Mucosa of descending colon (tissue), 3 donors: ENCODE measurements at regions not wholly inside any gene's neighbourhood (a gene's known extent, or its start where the extent isn't known, plus 50 kb on each side); places are given as distances from the start of the nearest gene placed in this dataset.

ENCODE experiments used
- ATAC-seq: fragments of 200-7000 bp; cut with Tn5 transposase; one replicate; pipeline ENCODE4 v1.9.1; 2020; ENCODE audit warnings: mild to moderate bottlenecking, moderate library complexity
- DNase-seq, 3 donors: peaks; one replicate each; pipeline ENCODE4 v3.0.0-alpha.2; 2020
- H3K36me3 ChIP-seq: fragments of 200-600 bp; one replicate; pipeline ENCODE4 v1.8.0; 2021; ENCODE audit warnings: low read depth, mild to moderate bottlenecking
- H3K4me1 ChIP-seq: fragments of 200-600 bp; one replicate; pipeline ENCODE4 v1.8.0; 2021; ENCODE audit warnings: low read depth, mild to moderate bottlenecking
- H3K4me3 ChIP-seq: fragments of 200-600 bp; one replicate; pipeline ENCODE4 v1.8.0; 2021; ENCODE audit warnings: mild to moderate bottlenecking
- H3K9me3 ChIP-seq: fragments of 200-600 bp; one replicate; pipeline ENCODE4 v1.8.0; 2021; ENCODE audit warnings: mild to moderate bottlenecking
- CTCF ChIP-seq: fragments of 200-600 bp; IDR thresholded peaks from one replicate; pipeline ENCODE4 v1.8.0; 2022; ENCODE audit warnings: antibody characterized with exemption, mild to moderate bottlenecking
- intact Hi-C, 2 donors: fragments of 100-400 bp; cut with DNase I in 1 of 2; cut with micrococcal nuclease in 1 of 2; formaldehyde crosslinking; loops; one replicate each; pipeline versions ENCODE4 v1.11.0 to v1.11.1; 2022; cut with DNase I, micrococcal nuclease
- donor health status: DM: no; HTN: no; CAD: no; lungs with moderate emphysema.
- donor health status: DM: no; HTN: no; CAD: no.
- donor health status: DM: no; HTN: yes; CAD: no.

DNA sequence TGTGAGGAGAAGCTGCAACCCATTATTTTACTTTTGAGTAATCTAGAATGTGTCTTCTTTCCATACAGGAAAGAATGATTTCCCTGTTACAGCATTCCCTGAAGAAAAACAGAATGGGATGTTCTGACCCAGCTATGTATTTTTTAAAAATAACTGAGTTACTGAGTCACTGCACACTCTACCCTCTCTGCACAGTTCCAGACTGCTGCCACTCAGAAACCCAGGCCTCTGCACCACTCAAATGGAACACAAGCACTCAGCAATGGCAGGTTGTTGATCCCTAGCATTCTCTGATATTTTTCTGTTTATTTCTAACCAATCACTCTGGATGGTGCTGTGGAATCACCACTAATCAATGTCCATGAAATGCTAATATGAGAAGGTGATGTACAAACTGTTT, 1300.0 kb upstream of the FAM98A start:
- Histone ChIP-seq H3K4me3 (no peak overlapping the region), H3K9me3 (no peaks in the 10 kb centered on the region), H3K4me1 (no peaks in the 10 kb centered on the region), H3K36me3 (no peaks in the 10 kb centered on the region)
- intact Hi-C loops, result no loop called here
- DNase-seq, result no peak
- no peak for ATAC-seq
- no peak for TF ChIP-seq CTCF

GRCh38 chr2:34892766-34893165, 1293.7 kb upstream of the FAM98A start:
- ATAC-seq, result no peak
- Histone ChIP-seq H3K9me3 (no peaks in the 10 kb centered on the region), H3K36me3 (no peaks in the 10 kb centered on the region), H3K4me1 (no peaks in the 10 kb centered on the region), H3K4me3 (no peak overlapping the region)
- intact Hi-C loops, result no loop called here
- DNase-seq, result no peak
- no peak for TF ChIP-seq CTCF

DNA sequence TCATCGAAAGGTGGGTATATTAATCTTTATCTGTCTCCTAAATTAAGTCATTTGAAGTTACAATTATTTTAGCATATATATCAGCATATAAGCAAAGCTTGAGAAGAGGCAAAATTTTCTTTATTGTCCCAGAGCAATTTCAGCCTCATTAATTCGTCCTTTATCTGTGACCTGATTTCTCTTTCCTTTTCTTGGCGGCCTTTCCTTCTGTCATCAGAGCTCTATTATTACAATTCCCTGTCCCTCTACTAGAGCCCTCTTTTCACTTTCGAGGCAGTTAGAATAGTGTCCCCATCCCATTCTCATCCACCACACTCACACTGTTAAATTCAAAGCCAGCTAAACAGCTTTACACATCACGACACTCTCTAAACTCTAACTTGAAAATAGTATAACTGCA, 1293.2 kb upstream of the FAM98A start:
- ATAC-seq (no peak), DNase-seq (no peak)
- no peak overlapping the region for H3K4me3 ChIP-seq
- no peak for TF ChIP-seq CTCF
- H3K4me1 ChIP-seq, result no peaks in the 10 kb centered on the region
- no peaks in the 10 kb centered on the region for H3K9me3 ChIP-seq
- H3K36me3 ChIP-seq, result no peaks in the 10 kb centered on the region
- intact Hi-C loops, result no loop called here

GRCh38 chr2:34875091-34875745, 1276.1 kb upstream of the FAM98A start:
- Histone ChIP-seq H3K4me1 (no peaks in the 10 kb centered on the region), H3K4me3 (no peak overlapping the region), H3K36me3 (no peaks in the 10 kb centered on the region), H3K9me3 (no peaks in the 10 kb centered on the region)
- TF ChIP-seq CTCF, result no peak
- DNase-seq, result no peak
- ATAC-seq, result no peak
- intact Hi-C loops, result no loop called here

DNA sequence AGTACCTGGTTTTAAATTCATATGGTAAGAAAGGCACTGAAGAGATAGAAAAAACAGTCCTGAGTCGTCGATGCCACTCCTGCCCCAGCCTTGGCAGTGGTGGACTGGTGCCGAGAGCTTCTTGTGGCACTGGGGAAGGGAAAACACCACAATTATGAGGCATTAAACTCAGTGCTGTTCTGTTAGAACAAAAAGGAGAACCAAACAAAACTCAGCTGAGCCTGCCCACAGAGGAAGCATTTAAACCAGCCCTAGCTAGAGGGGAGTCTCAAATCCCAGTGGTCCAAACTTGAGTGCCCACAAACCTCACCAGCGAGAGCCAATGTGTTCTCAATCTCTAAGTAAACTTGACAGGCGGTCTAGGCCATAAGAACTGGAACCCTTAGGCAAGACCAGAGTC, 1254.5 kb upstream of the FAM98A start:
- Histone ChIP-seq H3K4me3 (no peak overlapping the region), H3K9me3 (peaks cover 10% of the 10 kb centered on the region), H3K36me3 (no peaks in the 10 kb centered on the region), H3K4me1 (no peaks in the 10 kb centered on the region)
- no peak for ATAC-seq
- TF ChIP-seq CTCF, result no peak
- DNase-seq, result no peak
- intact Hi-C loops, result no loop called here

DNA sequence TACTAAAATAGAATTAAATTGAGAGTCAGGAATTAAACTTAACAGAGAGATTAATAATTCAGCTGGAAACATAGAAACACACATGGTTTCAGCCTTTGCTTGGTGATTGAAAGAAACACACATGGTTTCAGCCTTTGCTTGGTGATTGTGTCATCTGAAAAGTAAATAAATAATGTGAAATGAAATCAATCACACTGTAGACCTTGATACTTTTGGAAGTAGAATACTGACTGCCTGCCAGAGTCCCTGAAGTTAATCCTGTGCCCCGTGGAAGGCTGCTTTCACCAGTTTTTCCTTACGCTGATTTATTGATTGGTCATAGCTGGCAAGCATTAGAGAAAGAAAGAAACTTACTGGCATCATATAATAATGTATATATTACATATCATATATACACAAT, 1252.7 kb upstream of the FAM98A start:
- H3K4me1 ChIP-seq, result no peaks in the 10 kb centered on the region
- no peaks in the 10 kb centered on the region for H3K36me3 ChIP-seq
- peaks cover 10% of the 10 kb centered on the region for H3K9me3 ChIP-seq
- TF ChIP-seq CTCF, result no peak
- DNase-seq (no peak), ATAC-seq (no peak)
- intact Hi-C loops, result no loop called here
- no peak overlapping the region for H3K4me3 ChIP-seq
